CD4-positive, CD25-positive, alpha-beta regulatory T cell (primary cell): ENCODE measurements at regions not wholly inside any gene's neighbourhood (a gene's known extent, or its start where the extent isn't known, plus 50 kb on each side); places are given as distances from the start of the nearest gene placed in this dataset.
A peak's percentile ranks its signal among the peaks of the same experiment; 100 is the strongest.

Experiments used
- ATAC-seq, 2 donors: fragments of 150-1000 bp; cut with Tn5 transposase; one replicate each; pipeline ENCODE4 v1.10.0; 2021; ENCODE audit warnings: low read depth in 2 of 2, moderate number of reproducible peaks in 2 of 2, moderate library complexity in 1 of 2
- DNase-seq, 3 donors: peaks; one replicate each; pipeline versions ENCODE4 v3.0.0 to v3.0.0-alpha.2; 2012 to 2022; ENCODE audit warnings: mixed read lengths in 1 of 3
- H3K27ac ChIP-seq: one replicate; pipeline ENCODE4 v1.7.0; 2013; ENCODE audit warnings: mild to moderate bottlenecking, low read length; ENCODE audit not compliant: insufficient read depth, poor library complexity, severe bottlenecking
- H3K27me3 ChIP-seq: one replicate; pipeline ENCODE4 v1.7.0; 2013; ENCODE audit warnings: low read length; ENCODE audit not compliant: control insufficient read depth, insufficient read depth
- H3K36me3 ChIP-seq: one replicate; pipeline ENCODE4 v1.7.0; 2013; ENCODE audit warnings: mild to moderate bottlenecking, low read length, moderate library complexity; ENCODE audit not compliant: control insufficient read depth, insufficient read depth
- H3K4me1 ChIP-seq: 2 replicates; pipeline ENCODE4 v1.7.0; 2013; ENCODE audit warnings: mild to moderate bottlenecking, low read length; ENCODE audit not compliant: insufficient read depth, control insufficient read depth, poor library complexity, severe bottlenecking
- H3K4me3 ChIP-seq: one replicate; pipeline ENCODE4 v1.7.0; 2013; ENCODE audit warnings: low read depth, mild to moderate bottlenecking, low read length, moderate library complexity
- H3K9me3 ChIP-seq, 2 experiments: 1 replicate in 1 of 2; 2 replicates in 1 of 2; pipeline ENCODE4 v1.7.0; 2013; ENCODE audit warnings: low read length in 2 of 2, mild to moderate bottlenecking in 1 of 2, moderate library complexity in 1 of 2; ENCODE audit not compliant: control insufficient read depth in 2 of 2
- H3K27ac Mint-ChIP-seq, 3 donors: one replicate each; pipeline ENCODE4 v1.8.0; 2020 to 2022; ENCODE audit warnings: mild to moderate bottlenecking in 3 of 3, mixed read lengths in 3 of 3, moderate library complexity in 2 of 3
- H3K27me3 Mint-ChIP-seq: one replicate; pipeline ENCODE4 v1.8.0; 2022; ENCODE audit warnings: mild to moderate bottlenecking, mixed read lengths
- H3K36me3 Mint-ChIP-seq: one replicate; pipeline ENCODE4 v1.8.0; 2020; ENCODE audit warnings: mixed read lengths
- H3K4me1 Mint-ChIP-seq, 4 donors: one replicate each; pipeline ENCODE4 v1.8.0; 2020 to 2022; ENCODE audit warnings: mixed read lengths in 4 of 4, mild to moderate bottlenecking in 1 of 4
- H3K4me3 Mint-ChIP-seq, 4 donors: one replicate each; pipeline ENCODE4 v1.8.0; 2020 to 2022; ENCODE audit warnings: mild to moderate bottlenecking in 4 of 4, mixed read lengths in 4 of 4, moderate library complexity in 3 of 4
- H3K9me3 Mint-ChIP-seq, 7 donors: one replicate each; pipeline ENCODE4 v1.8.0; 2020 to 2022; ENCODE audit warnings: mixed read lengths in 7 of 7, mild to moderate bottlenecking in 3 of 7, moderate library complexity in 2 of 7

GRCh38 chr2:37589298-37589697 is 82.1 kb downstream of the CDC42EP3 start:
- peak overlapping the region; percentile 7 for H3K27ac ChIP-seq
- Mint-ChIP-seq H3K36me3 (no peaks in the 10 kb centered on the region), H3K9me3 (peaks cover 0 to 3% (median 0%) of the 10 kb centered on the region in 7 donors), H3K27me3 (no peaks in the 10 kb centered on the region), H3K4me3 (peak overlapping the region in 1 of 4 donors; percentile 46), H3K4me1 (peaks cover 34 to 65% (median 52%) of the 10 kb centered on the region in 4 donors), H3K27ac (peak overlapping the region in 2 of 3 donors; percentile 6 to 7)
- DNase-seq (peak in 1 of 3 donors; percentile 36), ATAC-seq (no peak)
- H3K36me3 ChIP-seq = no peaks in the 10 kb centered on the region
- H3K4me1 ChIP-seq = peaks cover 46% of the 10 kb centered on the region
- H3K27me3 ChIP-seq = no peaks in the 10 kb centered on the region
- H3K9me3 ChIP-seq = no peaks in the 10 kb centered on the region
- no peak overlapping the region for H3K4me3 ChIP-seq

GRCh38 chr2:37590119-37590571 is 81.3 kb downstream of the CDC42EP3 start:
- H3K4me3 Mint-ChIP-seq = no peak overlapping the region
- Histone ChIP-seq H3K36me3 (no peaks in the 10 kb centered on the region), H3K27ac (no peak overlapping the region), H3K27me3 (no peaks in the 10 kb centered on the region), H3K4me1 (peaks cover 37% of the 10 kb centered on the region), H3K4me3 (no peak overlapping the region), H3K9me3 (no peaks in the 10 kb centered on the region)
- ATAC-seq (no peak), DNase-seq (no peak)
- H3K27ac Mint-ChIP-seq = peak overlapping the region in 2 of 3 donors; percentile 38 to 39
- H3K36me3 Mint-ChIP-seq = no peaks in the 10 kb centered on the region
- H3K27me3 Mint-ChIP-seq = no peaks in the 10 kb centered on the region
- H3K9me3 Mint-ChIP-seq = peaks cover 0 to 5% (median 0%) of the 10 kb centered on the region in 7 donors
- peaks cover 30 to 56% (median 44%) of the 10 kb centered on the region in 4 donors for H3K4me1 Mint-ChIP-seq
